Dedifferentiated amniotic fluid mesenchymal stem cell (primary cell): ENCODE measurements at regions not wholly inside any gene's neighbourhood (a gene's known extent, or its start where the extent isn't known, plus 50 kb on each side); places are given as distances from the start of the nearest gene placed in this dataset.
"Not testable (repeated sequence)": the region's sequence is repeated elsewhere in the genome, so short reads cannot be mapped to it uniquely, and the experiment has no call there.

Source experiments
- DNase-seq: peaks from one replicate; pipeline ENCODE4 v3.0.0-alpha.2; 2016; ENCODE audit errors: extremely low spot score

GRCh38 chr3:13138833-13139145 is 65.6 kb upstream of the IQSEC1 start:
- no peak for DNase-seq

- no peak for DNase-seq
Observed at GRCh38 chr3:13137941-13138832, 65.0 kb upstream of the IQSEC1 start.

- DNase-seq, result not testable (repeated sequence)
Observed at GRCh38 chr3:13136848-13137247, 63.6 kb upstream of the IQSEC1 start.

- DNase-seq, result no peak
Observed at GRCh38 chr3:13136426-13136825, 63.2 kb upstream of the IQSEC1 start.

GRCh38 chr3:13135811-13136321 is 62.6 kb upstream of the IQSEC1 start:
- DNase-seq, result no peak

GRCh38 chr3:13135251-13135810 is 62.1 kb upstream of the IQSEC1 start:
- DNase-seq, result no peak

GRCh38 chr3:13134879-13135206 is 61.6 kb upstream of the IQSEC1 start:
- DNase-seq, result no peak

GRCh38 chr3:13134166-13134878 is 61.1 kb upstream of the IQSEC1 start:
- no peak for DNase-seq

- DNase-seq, result no peak
Observed at GRCh38 chr3:13133471-13133981, 60.3 kb upstream of the IQSEC1 start.

- DNase-seq, result no peak
Observed at GRCh38 chr3:13132731-13133410, 59.6 kb upstream of the IQSEC1 start.

GRCh38 chr3:13132281-13132680 is 59.1 kb upstream of the IQSEC1 start:
- no peak for DNase-seq

GRCh38 chr3:13130464-13131193 is 57.4 kb upstream of the IQSEC1 start:
- DNase-seq, result no peak

GRCh38 chr3:13125092-13126015 is 52.1 kb upstream of the IQSEC1 start:
- no peak for DNase-seq

- DNase-seq, result no peak
Observed at GRCh38 chr3:13124631-13125030, 51.4 kb upstream of the IQSEC1 start.

GRCh38 chr3:13123765-13124164 is 50.5 kb upstream of the IQSEC1 start:
- no peak for DNase-seq

- no peak for DNase-seq
Observed at GRCh38 chr3:13123013-13123654, 49.9 kb upstream of the IQSEC1 start.
